Dedifferentiated amniotic fluid mesenchymal stem cell (primary cell): ENCODE measurements at regions not wholly inside any gene's neighbourhood (a gene's known extent, or its start where the extent isn't known, plus 50 kb on each side); places are given as distances from the start of the nearest gene placed in this dataset.
A peak's percentile ranks its signal among the peaks of the same experiment; 100 is the strongest.

Experiments used
- DNase-seq: peaks from one replicate; pipeline ENCODE4 v3.0.0-alpha.2; 2016; ENCODE audit errors: extremely low spot score

GRCh38 chr4:144903953-144904711 is 193.9 kb downstream of the ANAPC10 start:
- peak; percentile 63 for DNase-seq

GRCh38 chr4:144905286-144905685 is 192.7 kb downstream of the ANAPC10 start:
- DNase-seq, result no peak

- DNase-seq, result no peak
Observed at GRCh38 chr4:144906181-144906925, 191.6 kb downstream of the ANAPC10 start.

- no peak for DNase-seq
Observed at GRCh38 chr4:144910723-144911122, 187.3 kb downstream of the ANAPC10 start.
